ENCODE measurements at regions not wholly inside any gene's neighbourhood (a gene's known extent, or its start where the extent isn't known, plus 50 kb on each side); places are given as distances from the start of the nearest gene placed in this dataset.

DNA sequence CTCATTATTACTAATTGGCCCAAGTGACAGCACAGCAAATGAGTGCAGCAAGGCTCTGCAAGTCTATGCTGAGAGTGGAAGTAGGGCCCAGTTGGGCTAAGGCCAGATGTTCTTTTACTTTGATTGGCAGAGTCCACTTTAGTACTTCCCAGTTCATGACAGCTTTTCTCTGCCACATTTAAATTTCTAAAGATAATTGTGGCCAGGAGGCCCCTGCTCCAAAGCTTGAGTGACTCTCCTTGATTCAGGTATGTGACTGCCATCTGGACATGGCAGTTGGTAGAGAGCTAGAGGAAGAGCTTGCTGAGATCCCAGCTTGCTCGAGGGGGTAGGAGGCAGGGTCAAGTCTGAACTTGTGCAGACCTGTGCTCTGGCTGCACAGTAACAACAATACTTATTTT, 154.1 kb downstream of the CARTPT start:
- TF ChIP-seq, protein P1, sequence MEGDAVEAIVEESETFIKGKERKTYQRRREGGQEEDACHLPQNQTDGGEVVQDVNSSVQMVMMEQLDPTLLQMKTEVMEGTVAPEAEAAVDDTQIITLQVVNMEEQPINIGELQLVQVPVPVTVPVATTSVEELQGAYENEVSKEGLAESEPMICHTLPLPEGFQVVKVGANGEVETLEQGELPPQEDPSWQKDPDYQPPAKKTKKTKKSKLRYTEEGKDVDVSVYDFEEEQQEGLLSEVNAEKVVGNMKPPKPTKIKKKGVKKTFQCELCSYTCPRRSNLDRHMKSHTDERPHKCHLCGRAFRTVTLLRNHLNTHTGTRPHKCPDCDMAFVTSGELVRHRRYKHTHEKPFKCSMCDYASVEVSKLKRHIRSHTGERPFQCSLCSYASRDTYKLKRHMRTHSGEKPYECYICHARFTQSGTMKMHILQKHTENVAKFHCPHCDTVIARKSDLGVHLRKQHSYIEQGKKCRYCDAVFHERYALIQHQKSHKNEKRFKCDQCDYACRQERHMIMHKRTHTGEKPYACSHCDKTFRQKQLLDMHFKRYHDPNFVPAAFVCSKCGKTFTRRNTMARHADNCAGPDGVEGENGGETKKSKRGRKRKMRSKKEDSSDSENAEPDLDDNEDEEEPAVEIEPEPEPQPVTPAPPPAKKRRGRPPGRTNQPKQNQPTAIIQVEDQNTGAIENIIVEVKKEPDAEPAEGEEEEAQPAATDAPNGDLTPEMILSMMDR (conservative IDR thresholded peaks at IDR 0.05 in 1 of 2, IDR thresholded peaks at IDR 0.05 in 1 of 2; ENCODE audit: extremely low read depth in 1 of 2, insufficient read depth in 1 of 2, low read depth in 1 of 2, low read length in 2 of 2) = no peak
- no peak for TF ChIP-seq EZH2 (IDR thresholded peaks at IDR 0.05; ENCODE audit: borderline replicate concordance, low read length)
